ENCODE measurements at regions not wholly inside any gene's neighbourhood (a gene's known extent, or its start where the extent isn't known, plus 50 kb on each side); places are given as distances from the start of the nearest gene placed in this dataset.

DNA sequence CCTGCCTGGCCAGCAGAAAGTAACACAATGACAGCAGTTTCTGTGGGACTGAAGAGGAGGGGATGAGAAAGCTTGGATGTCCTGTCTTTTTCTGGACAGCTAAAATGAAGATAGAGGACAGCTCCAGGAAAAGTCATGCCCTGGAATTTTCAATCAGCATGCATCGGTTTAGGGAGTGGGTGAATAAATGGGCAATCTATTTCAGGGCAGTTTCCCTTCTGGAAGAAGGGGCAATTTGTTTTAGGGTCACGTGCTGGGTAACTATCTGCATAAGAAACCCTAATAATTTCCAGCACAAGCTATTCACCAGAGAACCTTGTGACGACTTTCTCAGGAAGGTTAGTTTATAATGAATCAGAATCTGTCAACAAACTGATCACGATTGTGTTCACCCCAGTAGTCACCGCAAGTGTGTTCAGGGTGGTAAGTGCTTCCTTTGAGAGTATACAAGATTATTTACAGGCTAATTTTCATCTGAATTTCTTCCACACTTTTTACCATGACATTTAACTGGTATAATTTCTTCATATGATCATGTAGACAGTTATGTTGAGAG, 318.0 kb upstream of the GBE1 start:
- DNase-seq: no peak

GRCh38 chr3:82078246-82078645, 316.8 kb upstream of the GBE1 start:
- DNase-seq: no peak

DNA sequence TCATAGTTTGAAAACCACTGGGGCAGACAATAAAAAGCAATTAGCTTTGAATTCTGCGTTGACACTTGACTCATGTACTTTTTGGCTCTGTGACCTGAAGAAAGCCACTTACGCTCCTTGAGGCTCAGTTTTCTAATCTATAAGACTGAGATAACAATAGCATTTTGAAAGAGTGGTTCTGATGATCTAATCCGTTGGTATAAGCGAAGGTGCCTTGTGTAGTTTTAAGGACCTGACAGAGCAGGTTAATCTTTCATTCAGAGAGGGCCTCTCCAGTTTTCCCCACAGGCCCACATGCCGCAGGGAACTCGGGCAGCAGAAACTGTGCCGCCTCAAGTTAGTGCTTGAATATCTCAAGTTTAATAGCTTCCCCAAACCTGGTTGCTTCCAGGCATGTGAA, 306.0 kb upstream of the GBE1 start:
- DNase-seq: no peak

DNA sequence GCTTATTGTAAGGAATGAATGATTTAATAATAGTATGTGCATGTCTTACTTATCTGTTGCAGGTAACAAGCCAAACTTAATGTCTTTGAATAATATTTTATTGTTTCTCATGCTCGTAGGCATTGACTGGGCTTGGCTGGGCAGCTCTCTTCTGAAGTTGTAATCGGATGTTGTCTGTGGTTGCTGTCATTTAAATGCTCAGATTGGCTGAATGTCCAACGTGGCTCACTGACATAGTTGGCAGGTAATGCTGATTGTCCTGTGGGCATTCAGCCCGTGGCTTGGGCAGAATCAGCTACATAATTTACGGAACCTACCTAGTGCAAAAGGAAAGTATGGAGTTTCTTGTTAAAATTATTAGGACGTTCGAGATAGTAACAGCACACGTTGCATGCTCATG, 297.4 kb upstream of the GBE1 start:
- no peak for DNase-seq

GRCh38 chr3:82055792-82056191, 294.3 kb upstream of the GBE1 start:
- DNase-seq: no peak

DNA sequence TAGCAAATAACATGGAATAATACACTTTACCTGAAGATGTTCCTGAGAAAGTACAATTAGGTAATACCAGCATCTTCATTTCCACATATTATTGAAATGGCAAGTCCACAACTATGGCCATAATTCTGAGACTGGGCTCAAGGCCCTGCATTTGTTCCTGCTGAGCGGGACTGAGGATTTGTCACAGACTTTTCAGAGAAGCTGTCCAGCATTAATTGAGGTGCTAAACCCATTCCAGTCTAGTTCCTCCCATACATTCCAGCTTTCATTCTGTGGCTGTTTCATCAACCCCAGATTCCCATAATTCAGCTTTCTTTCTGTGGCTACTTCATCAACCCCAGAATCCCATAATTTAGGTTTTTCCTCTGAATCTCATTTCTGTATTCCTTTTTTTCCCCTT, 293.4 kb upstream of the GBE1 start:
- DNase-seq: no peak

GRCh38 chr3:82053236-82053635, 291.8 kb upstream of the GBE1 start:
- DNase-seq: no peak

DNA sequence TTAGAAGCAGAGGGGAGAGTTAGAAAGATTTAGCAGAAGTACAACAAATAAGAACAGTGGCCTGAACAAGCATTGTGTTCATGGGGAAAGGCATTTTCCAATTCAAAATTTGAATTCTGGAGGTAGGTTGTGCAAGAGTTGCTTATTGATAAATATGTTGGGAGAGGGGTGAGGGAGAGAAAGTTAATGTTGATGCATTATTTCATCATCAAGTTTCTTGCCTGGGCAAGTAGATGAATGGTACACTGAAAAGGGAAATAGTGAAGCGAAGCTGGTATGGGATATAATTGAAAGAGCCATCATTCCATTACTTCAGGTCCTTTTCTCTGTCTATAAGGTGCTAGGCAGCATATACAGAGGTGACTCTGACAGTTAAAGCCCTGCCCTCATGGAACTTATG, 288.9 kb upstream of the GBE1 start:
- no peak for DNase-seq

- no peak for DNase-seq
Observed at GRCh38 chr3:82048711-82049110, 287.3 kb upstream of the GBE1 start.

- DNase-seq: no peak
Observed at GRCh38 chr3:82044930-82045705, 283.7 kb upstream of the GBE1 start.

DNA sequence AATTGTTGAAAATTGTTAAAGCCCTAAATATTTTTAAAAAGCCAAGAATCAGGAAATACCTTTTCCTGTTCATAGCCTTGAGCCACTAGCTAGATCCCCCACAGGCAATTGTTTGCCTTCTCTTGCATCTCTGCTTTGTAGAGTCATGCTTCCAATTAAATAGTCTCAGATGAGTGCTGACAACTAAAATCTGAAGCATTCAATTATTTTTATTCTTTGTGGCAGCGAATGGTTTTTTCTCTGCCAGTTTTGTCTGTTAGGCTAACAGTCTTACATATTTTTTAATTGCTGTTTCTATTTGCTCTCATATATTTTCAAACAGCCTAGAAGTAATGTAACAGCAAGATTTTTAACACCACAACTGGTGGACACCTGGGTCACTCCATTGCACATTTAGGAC, 277.1 kb upstream of the GBE1 start:
- DNase-seq: no peak

GRCh38 chr3:82033186-82033585, 271.7 kb upstream of the GBE1 start:
- no peak for DNase-seq

DNA sequence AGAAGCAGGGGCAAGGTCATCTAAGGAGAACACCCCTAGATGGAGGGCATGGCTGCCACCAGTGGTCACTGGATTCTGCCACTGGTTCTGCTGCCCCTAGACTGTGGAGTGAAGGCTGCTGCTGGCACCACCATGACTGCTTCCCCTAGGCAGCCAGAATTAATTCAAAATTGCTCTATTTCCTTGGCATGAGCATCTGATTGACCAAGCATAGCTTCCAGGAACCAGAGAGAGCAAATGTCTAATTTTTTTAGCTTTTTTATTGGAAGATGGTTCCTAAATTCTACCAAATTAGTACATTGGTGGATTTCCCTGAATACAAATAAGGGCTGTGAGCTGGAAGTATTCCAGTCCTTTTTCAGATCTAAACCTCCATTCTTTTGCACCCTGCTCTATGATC, 270.2 kb upstream of the GBE1 start:
- no peak for DNase-seq

DNA sequence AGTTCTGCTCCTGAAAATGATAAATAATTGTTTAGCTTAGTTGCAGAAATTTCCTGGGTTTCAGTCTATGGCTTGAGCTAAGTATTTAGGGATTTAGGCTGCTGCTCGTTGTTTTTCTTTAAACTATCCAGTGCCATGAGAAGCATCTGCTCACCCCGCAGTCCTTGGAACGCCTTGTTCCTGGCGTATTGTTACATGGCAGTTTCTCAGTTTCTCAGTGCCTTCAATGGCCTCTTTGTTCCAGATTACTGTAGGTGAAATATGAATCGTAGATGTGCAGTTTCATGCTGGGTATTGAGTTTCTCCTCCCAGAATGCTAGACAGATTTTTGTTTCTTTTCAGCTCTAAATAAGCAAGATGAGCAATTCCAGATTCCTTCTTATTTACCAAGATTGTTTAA, 269.5 kb upstream of the GBE1 start:
- DNase-seq: no peak

- DNase-seq: no peak
Observed at GRCh38 chr3:82022836-82023235, 261.4 kb upstream of the GBE1 start.

- no peak for DNase-seq
Observed at GRCh38 chr3:82020282-82020681, 258.8 kb upstream of the GBE1 start.

GRCh38 chr3:82015241-82015640, 253.8 kb upstream of the GBE1 start:
- no peak for DNase-seq

DNA sequence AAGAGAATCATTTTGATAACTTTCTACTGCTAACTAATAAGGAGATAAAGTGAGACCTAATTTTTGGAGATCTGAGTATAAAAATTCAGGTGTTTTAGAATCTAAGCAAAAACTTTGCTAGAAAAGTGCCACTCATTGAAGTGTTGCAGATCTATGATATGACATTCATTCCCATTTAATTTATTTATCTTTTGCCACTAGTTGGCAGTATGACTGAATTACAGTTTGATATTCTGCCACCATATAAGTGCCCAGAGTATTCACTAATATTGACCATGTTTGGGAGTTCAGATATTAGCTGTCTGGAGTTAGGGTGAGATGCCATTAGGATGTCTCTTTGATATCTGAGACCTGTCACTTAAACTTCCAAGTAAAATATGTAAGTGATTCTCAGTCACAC, 251.3 kb upstream of the GBE1 start:
- DNase-seq: no peak

GRCh38 chr3:82011336-82011735, 249.9 kb upstream of the GBE1 start:
- DNase-seq: no peak

DNA sequence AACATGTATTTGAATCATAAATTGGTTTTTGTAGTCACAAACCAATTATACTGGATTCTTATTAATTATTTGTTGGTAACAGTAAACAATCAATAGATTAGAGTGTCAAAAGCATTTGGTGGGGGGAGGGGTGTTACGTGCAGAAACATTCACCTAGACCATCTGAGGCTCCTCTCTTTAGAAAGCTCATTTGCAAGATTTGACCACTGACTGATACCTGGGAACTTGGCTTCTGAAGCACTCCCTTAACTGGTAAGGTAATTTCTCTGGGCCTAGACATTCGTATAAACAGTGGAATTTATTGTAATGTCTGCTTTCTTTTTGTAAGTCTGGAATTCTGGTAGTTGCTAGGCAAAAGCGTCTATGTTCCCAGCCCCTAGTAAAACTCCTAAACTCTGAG, 243.8 kb upstream of the GBE1 start:
- no peak for DNase-seq

DNA sequence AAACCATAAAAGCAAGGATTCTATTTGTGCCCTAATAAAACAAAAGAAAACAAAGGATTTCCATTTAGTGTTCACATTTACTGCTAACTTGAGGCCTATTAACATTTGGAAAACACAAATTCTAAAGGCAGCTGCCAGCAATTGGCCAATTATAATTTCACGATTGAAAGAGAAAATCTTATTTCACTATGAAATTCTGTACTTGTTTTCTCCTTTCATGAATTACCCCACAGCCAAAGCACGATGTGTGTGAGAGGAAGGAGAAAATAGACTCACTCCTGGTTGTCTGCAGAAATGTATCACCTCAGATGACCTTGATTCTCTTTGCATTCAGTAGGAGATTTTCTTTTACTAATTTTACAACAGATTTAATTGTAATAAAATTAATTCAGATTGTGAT, 242.8 kb upstream of the GBE1 start:
- DNase-seq: no peak

DNA sequence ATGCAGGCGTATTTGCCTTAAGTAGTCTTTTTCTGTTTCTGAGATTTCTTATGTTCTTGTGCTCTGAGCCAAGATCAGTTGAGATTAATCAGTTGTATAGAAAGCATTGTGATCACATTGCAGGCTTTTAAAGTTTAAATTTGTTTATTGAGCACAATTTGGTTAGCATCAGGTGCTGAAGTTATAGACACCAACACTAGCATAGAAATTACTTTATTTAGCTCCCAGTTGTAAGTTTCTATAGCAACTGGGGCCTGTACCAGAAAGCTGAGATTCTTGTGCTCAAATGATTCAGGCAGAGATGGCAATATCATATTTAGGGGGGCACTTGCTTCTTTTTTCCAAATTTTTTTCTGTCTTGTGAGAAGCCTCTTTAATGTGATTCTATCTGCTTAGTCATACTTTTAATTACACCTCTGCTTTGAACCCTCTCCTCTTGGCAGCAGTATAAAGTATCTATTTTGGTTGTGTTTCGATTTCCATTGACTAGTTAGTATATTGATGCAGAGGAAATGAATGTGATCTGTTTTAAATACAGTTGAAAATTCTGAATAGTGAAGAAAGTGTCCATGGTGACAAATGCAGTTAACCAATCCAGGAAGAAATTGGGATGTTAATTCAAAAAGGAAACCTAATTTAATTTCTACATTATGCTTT, 241.7 kb upstream of the GBE1 start:
- no peak for DNase-seq

DNA sequence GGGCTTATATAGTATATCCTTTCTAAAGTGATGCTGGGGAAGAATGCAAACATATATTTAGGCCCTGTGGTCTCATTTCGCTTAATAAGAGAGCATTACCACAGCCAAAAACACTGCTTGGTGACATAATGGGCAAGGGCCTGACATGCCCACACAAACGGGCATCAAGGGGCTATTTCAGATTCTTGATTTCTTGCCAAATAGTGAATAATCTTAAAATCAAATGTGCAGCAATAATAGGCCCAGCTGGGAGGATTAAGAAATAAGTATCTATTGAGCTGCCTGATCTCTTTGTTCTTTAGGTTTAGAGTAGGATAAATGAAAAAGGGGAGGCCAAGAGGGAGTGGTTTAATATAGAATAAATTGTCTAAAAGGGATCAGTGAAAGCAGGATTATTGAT, 241.0 kb upstream of the GBE1 start:
- DNase-seq: no peak

- no peak for DNase-seq
Observed at GRCh38 chr3:82001276-82001923, 240.0 kb upstream of the GBE1 start.
